ENCODE measurements at regions not wholly inside any gene's neighbourhood (a gene's known extent, or its start where the extent isn't known, plus 50 kb on each side); places are given as distances from the start of the nearest gene placed in this dataset.
"Not testable (repeated sequence)": the region's sequence is repeated elsewhere in the genome, so short reads cannot be mapped to it uniquely, and the experiment has no call there.

DNA sequence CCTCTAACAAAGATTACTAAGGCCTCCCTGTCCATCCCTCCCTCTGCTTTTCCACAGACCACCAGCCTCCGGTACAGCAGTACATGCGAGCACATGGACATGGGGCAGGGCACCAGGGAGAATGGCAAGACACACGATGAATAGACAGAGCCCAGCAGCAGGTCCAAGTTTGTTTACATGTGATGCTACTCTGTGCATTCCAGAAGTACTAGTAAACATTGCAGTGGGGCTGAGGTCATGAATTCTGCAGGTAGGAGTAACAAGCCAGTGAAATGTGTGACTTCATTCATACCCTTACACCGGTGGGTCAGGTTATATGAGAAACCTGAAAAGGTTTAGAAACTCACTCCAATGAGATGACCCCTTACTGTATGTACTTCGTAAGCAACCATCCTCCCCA is 205.7 kb downstream of the BCL11A start:
- Histone ChIP-seq H3K4me3 (ENCODE audit: low read length) (no peak overlapping the region), H2AFZ (ENCODE audit: low read length) (no peak overlapping the region), H3F3A (ENCODE audit: insufficient read depth, low read length) (no peaks in the 10 kb centered on the region), H3K9ac (ENCODE audit: low read length) (no peak overlapping the region), H3K4me1 (ENCODE audit: low read length) (peaks cover 10% of the 10 kb centered on the region; the same call in 1 of the 2 replicates), H3K27ac (ENCODE audit: low read length) (no peak overlapping the region), H3K9me2 (replicated peaks; ENCODE audit: insufficient read depth, low read length) (no peaks in the 10 kb centered on the region), H3K9me3 (replicated peaks; ENCODE audit: insufficient read depth, low read length) (no peaks in the 10 kb centered on the region), H3K36me3 (replicated peaks; ENCODE audit: insufficient read depth, low read length) (no peaks in the 10 kb centered on the region), H4K20me1 (ENCODE audit: insufficient read depth, low read length) (no peaks in the 10 kb centered on the region), H3K27me3 (replicated peaks; ENCODE audit: insufficient read depth, low read length) (no peaks in the 10 kb centered on the region), H3K4me2 (ENCODE audit: low read depth, low read length) (no peak overlapping the region), H3K79me2 (ENCODE audit: low read length) (no peaks in the 10 kb centered on the region)
- TF ChIP-seq EZH2 (optimal IDR thresholded peaks at IDR 0.05; ENCODE audit: low read depth, low read length) (no peak), CTCF (IDR thresholded peaks at IDR 0.05; ENCODE audit: low read length) (no peak), EZH2phosphoT487 (IDR thresholded peaks at IDR 0.05; ENCODE audit: low read length) (no peak)
- no peak for DNase-seq

GRCh38 chr2:60342491-60342890 is 211.0 kb downstream of the BCL11A start:
- not testable (repeated sequence) for H4K20me1 ChIP-seq (ENCODE audit: insufficient read depth, low read length); H3K36me3 ChIP-seq (replicated peaks; ENCODE audit: insufficient read depth, low read length); DNase-seq; H3K4me1 ChIP-seq (ENCODE audit: low read length); H3K9me2 ChIP-seq (replicated peaks; ENCODE audit: insufficient read depth, low read length); H3K79me2 ChIP-seq (ENCODE audit: low read length); H3K4me3 ChIP-seq (ENCODE audit: low read length); H3K9me3 ChIP-seq (replicated peaks; ENCODE audit: insufficient read depth, low read length); H3K9ac ChIP-seq (ENCODE audit: low read length); H3K27ac ChIP-seq (ENCODE audit: low read length); H3K4me2 ChIP-seq (ENCODE audit: low read depth, low read length); H3K27me3 ChIP-seq (replicated peaks; ENCODE audit: insufficient read depth, low read length); H2AFZ ChIP-seq (ENCODE audit: low read length); H3F3A ChIP-seq (ENCODE audit: insufficient read depth, low read length)

DNA sequence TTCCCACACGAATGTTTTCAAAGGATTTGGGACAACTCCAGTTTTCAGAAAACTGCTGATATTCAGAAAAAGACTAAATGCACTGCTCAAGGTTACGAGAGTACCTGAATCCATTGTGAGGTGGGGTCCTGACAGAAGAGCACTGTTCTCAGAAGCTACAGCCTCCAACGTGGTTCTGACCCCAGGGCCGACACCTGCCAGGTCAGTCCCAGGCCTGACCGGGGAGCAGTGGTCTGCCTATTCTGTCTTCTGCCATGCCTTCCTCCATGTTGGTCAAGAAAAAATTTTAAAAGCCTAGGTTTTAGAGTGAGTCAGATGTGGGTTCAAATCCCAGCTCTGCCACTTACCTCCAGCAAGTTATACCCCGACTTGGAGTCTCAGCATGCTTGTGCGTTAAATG is 212.3 kb downstream of the BCL11A start:
- H3K36me3 ChIP-seq (replicated peaks; ENCODE audit: insufficient read depth, low read length) = no peaks in the 10 kb centered on the region
- no peaks in the 10 kb centered on the region for H3K79me2 ChIP-seq (ENCODE audit: low read length)
- no peaks in the 10 kb centered on the region for H3K9me3 ChIP-seq (replicated peaks; ENCODE audit: insufficient read depth, low read length)
- H3K9me2 ChIP-seq (replicated peaks; ENCODE audit: insufficient read depth, low read length) = no peaks in the 10 kb centered on the region
- no peaks in the 10 kb centered on the region for H4K20me1 ChIP-seq (ENCODE audit: insufficient read depth, low read length)
- no peaks in the 10 kb centered on the region for H3K4me1 ChIP-seq (ENCODE audit: low read length)
- no peak overlapping the region for H2AFZ ChIP-seq (ENCODE audit: low read length)
- no peaks in the 10 kb centered on the region for H3K27me3 ChIP-seq (replicated peaks; ENCODE audit: insufficient read depth, low read length)
- TF ChIP-seq CTCF (IDR thresholded peaks at IDR 0.05; ENCODE audit: low read length) (no peak), EZH2phosphoT487 (IDR thresholded peaks at IDR 0.05; ENCODE audit: low read length) (no peak), EZH2 (optimal IDR thresholded peaks at IDR 0.05; ENCODE audit: low read depth, low read length) (no peak)
- no peak overlapping the region for H3K27ac ChIP-seq (ENCODE audit: low read length)
- no peak for DNase-seq
- H3K4me2 ChIP-seq (ENCODE audit: low read depth, low read length) = no peak overlapping the region
- no peaks in the 10 kb centered on the region for H3F3A ChIP-seq (ENCODE audit: insufficient read depth, low read length)
- no peak overlapping the region for H3K4me3 ChIP-seq (ENCODE audit: low read length)
- H3K9ac ChIP-seq (ENCODE audit: low read length) = no peak overlapping the region

DNA sequence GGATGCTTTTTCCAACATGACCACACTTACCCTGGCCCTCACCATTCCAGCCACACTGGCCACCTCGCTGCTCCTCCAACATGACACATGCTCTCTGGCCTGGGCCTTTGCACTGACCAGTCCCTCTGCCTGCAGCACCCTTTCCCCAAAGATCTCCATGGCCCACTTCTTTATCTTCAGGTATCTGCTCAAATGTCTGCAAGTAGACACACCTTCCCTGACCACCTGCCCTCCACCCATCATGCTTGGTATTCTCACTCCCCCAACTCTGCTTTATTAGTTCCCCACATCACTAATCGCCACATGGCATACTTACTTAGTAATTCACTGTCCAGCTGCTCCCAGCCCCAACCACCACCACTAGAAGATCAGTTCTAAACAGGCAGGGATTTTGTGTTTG is 214.2 kb downstream of the BCL11A start:
- no peaks in the 10 kb centered on the region for H3K27me3 ChIP-seq (replicated peaks; ENCODE audit: insufficient read depth, low read length)
- H3K9me3 ChIP-seq (replicated peaks; ENCODE audit: insufficient read depth, low read length) = no peaks in the 10 kb centered on the region
- no peak overlapping the region for H3K4me3 ChIP-seq (ENCODE audit: low read length)
- H3K4me1 ChIP-seq (ENCODE audit: low read length) = no peaks in the 10 kb centered on the region
- no peaks in the 10 kb centered on the region for H4K20me1 ChIP-seq (ENCODE audit: insufficient read depth, low read length)
- DNase-seq = no peak
- no peaks in the 10 kb centered on the region for H3F3A ChIP-seq (ENCODE audit: insufficient read depth, low read length)
- no peak overlapping the region for H3K9ac ChIP-seq (ENCODE audit: low read length)
- H3K4me2 ChIP-seq (ENCODE audit: low read depth, low read length) = no peak overlapping the region
- no peak overlapping the region for H3K27ac ChIP-seq (ENCODE audit: low read length)
- no peaks in the 10 kb centered on the region for H3K36me3 ChIP-seq (replicated peaks; ENCODE audit: insufficient read depth, low read length)
- TF ChIP-seq EZH2phosphoT487 (IDR thresholded peaks at IDR 0.05; ENCODE audit: low read length) = no peak
- TF ChIP-seq EZH2 (optimal IDR thresholded peaks at IDR 0.05; ENCODE audit: low read depth, low read length) = no peak
- no peak for TF ChIP-seq CTCF (IDR thresholded peaks at IDR 0.05; ENCODE audit: low read length)
- H3K9me2 ChIP-seq (replicated peaks; ENCODE audit: insufficient read depth, low read length) = no peaks in the 10 kb centered on the region
- no peak overlapping the region for H2AFZ ChIP-seq (ENCODE audit: low read length)
- no peaks in the 10 kb centered on the region for H3K79me2 ChIP-seq (ENCODE audit: low read length)

All from MM.1S (cell line).